HL-60 (cell line): ENCODE measurements at regions not wholly inside any gene's neighbourhood (a gene's known extent, or its start where the extent isn't known, plus 50 kb on each side); places are given as distances from the start of the nearest gene placed in this dataset.

ENCODE experiments used
- GABPA ChIP-seq: IDR thresholded peaks from 2 replicates; pipeline ENCODE4 v1.6.1; 2012; ENCODE audit warnings: low read depth
- POLR2AphosphoS5 ChIP-seq: IDR thresholded peaks from 2 replicates; pipeline ENCODE4 v1.6.1; 2012; ENCODE audit warnings: low read depth
- TF ChIP-seq, protein P1 (sequence below): IDR thresholded peaks from one replicate; pipeline ENCODE4 v1.5.1; 2011; ENCODE audit warnings: low read length, control low read depth, inconsistent platforms; ENCODE audit not compliant: insufficient read depth

DNA sequence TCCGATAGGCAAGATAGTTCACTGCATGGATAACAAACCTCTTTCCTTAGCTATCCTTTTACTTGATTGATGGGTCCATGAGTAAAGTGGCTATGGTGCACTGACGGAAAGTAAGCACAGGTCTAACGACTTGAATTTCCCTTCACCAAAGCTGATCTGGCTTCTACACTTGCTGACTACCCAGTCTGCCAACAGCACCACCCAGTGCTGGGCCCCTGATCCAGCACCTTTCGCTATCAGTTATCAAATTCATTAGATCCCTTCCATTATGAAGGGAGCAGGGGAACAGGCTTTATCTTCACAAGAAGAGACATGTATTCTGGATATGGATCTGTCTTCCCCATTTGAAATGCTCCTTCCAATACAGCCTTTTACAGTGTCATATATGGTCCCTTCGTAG, 855.9 kb downstream of the GRID1 start:
- TF ChIP-seq, protein P1, sequence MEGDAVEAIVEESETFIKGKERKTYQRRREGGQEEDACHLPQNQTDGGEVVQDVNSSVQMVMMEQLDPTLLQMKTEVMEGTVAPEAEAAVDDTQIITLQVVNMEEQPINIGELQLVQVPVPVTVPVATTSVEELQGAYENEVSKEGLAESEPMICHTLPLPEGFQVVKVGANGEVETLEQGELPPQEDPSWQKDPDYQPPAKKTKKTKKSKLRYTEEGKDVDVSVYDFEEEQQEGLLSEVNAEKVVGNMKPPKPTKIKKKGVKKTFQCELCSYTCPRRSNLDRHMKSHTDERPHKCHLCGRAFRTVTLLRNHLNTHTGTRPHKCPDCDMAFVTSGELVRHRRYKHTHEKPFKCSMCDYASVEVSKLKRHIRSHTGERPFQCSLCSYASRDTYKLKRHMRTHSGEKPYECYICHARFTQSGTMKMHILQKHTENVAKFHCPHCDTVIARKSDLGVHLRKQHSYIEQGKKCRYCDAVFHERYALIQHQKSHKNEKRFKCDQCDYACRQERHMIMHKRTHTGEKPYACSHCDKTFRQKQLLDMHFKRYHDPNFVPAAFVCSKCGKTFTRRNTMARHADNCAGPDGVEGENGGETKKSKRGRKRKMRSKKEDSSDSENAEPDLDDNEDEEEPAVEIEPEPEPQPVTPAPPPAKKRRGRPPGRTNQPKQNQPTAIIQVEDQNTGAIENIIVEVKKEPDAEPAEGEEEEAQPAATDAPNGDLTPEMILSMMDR, result no peak
- no peak for TF ChIP-seq POLR2AphosphoS5
- TF ChIP-seq GABPA, result no peak
